IPS-NIHi7 (cell line): ENCODE measurements at regions not wholly inside any gene's neighbourhood (a gene's known extent, or its start where the extent isn't known, plus 50 kb on each side); places are given as distances from the start of the nearest gene placed in this dataset.
A peak's percentile ranks its signal among the peaks of the same experiment; 100 is the strongest.
"Not testable (repeated sequence)": the region's sequence is repeated elsewhere in the genome, so short reads cannot be mapped to it uniquely, and the experiment has no call there.

Source experiments
- DNase-seq: peaks from one replicate; pipeline ENCODE4 v3.0.0; 2012; ENCODE audit warnings: mixed read lengths; ENCODE audit errors: extremely low spot score

- DNase-seq: not testable (repeated sequence)
These were observed 147.6 kb downstream of the LAT start for GRCh38 chr16:29132444-29132843.

- not testable (repeated sequence) for DNase-seq
These were observed 146.3 kb downstream of the LAT start for GRCh38 chr16:29130901-29131851.

- not testable (repeated sequence) for DNase-seq
These were observed 145.4 kb downstream of the LAT start for GRCh38 chr16:29130131-29130711.

- DNase-seq: not testable (repeated sequence)
These were observed 144.7 kb downstream of the LAT start for GRCh38 chr16:29129458-29130038.

- not testable (repeated sequence) for DNase-seq
These were observed 144.0 kb downstream of the LAT start for GRCh38 chr16:29128732-29129457.

- not testable (repeated sequence) for DNase-seq
These were observed 143.1 kb downstream of the LAT start for GRCh38 chr16:29127806-29128420.

GRCh38 chr16:29126616-29127015 lies 141.8 kb downstream of the LAT start:
- no peak for DNase-seq

- DNase-seq: no peak
These were observed 141.2 kb downstream of the LAT start for GRCh38 chr16:29126057-29126494.

GRCh38 chr16:29124828-29125227 lies 140.0 kb downstream of the LAT start:
- DNase-seq: no peak

GRCh38 chr16:29124162-29124561 lies 139.3 kb downstream of the LAT start:
- DNase-seq: not testable (repeated sequence)

GRCh38 chr16:29120680-29121079 lies 135.8 kb downstream of the LAT start:
- not testable (repeated sequence) for DNase-seq

- DNase-seq: not testable (repeated sequence)
These were observed 133.6 kb downstream of the LAT start for GRCh38 chr16:29118301-29118957.

GRCh38 chr16:29117631-29118030 lies 132.8 kb downstream of the LAT start:
- DNase-seq: no peak

GRCh38 chr16:29116980-29117379 lies 132.1 kb downstream of the LAT start:
- DNase-seq: no peak

GRCh38 chr16:29116207-29116606 lies 131.4 kb downstream of the LAT start:
- DNase-seq: not testable (repeated sequence)

- not testable (repeated sequence) for DNase-seq
These were observed 130.9 kb downstream of the LAT start for GRCh38 chr16:29115802-29116141.

- peak; percentile 38 for DNase-seq
These were observed 130.3 kb downstream of the LAT start for GRCh38 chr16:29114989-29115801.

- DNase-seq: no peak
These were observed 129.7 kb downstream of the LAT start for GRCh38 chr16:29114574-29114973.

GRCh38 chr16:29113446-29113845 lies 128.6 kb downstream of the LAT start:
- DNase-seq: not testable (repeated sequence)

GRCh38 chr16:29112755-29113347 lies 128.0 kb downstream of the LAT start:
- DNase-seq: no peak
